HCT116 (cell line): ENCODE measurements at regions not wholly inside any gene's neighbourhood (a gene's known extent, or its start where the extent isn't known, plus 50 kb on each side); places are given as distances from the start of the nearest gene placed in this dataset.

Experiments
- ATAC-seq: fragments of 200-7000 bp; cut with Tn5 transposase; 2 replicates; pipeline ENCODE4 v1.9.1; 2020; ENCODE audit warnings: mild to moderate bottlenecking, moderate library complexity
- BruUV-seq: library from RNA; stranded (reverse); fragments of 400-500 nt; replicated peaks from 2 replicates; lab custom pipeline; 2021; lab: Mats Ljungman, UMichigan
- CTCF ChIA-PET: fragments of 300-600 bp; sonication (Branson Sonifier 250); formaldehyde crosslinking; loops from one replicate; lab custom pipeline; 2021; ENCODE audit warnings: antibody characterized with exemption; lab: Charles Lee
- POLR2A ChIA-PET: fragments of 300-600, 350-600 bp; sonication (Branson Sonifier 250); formaldehyde crosslinking; loops from one replicate; lab custom pipeline; 2021; ENCODE audit warnings: antibody characterized with exemption; lab: Charles Lee
- RAD21 ChIA-PET, 2 experiments: fragments of 300-600 bp; sonication (Branson Sonifier 250); formaldehyde crosslinking; loops; one replicate each; lab custom pipeline; 2023; ENCODE audit warnings: low total read pairs in 2 of 2; ENCODE audit not compliant: uncharacterized antibody in 2 of 2, unreplicated experiment in 2 of 2, low non-redundant PET in 1 of 2; lab: Charles Lee
- DNase-seq: peaks from one replicate; pipeline ENCODE4 v3.0.0-alpha.2; 2010; ENCODE audit warnings: low read depth, low spot score
- H2AFZ ChIP-seq: fragments of 200-600 bp; shearing (Covaris generic), sonication (generic); 2 replicates; pipeline ENCODE4 v1.6.1; 2017; ENCODE audit warnings: low read depth, mixed run types, mixed read lengths, antibody characterized with exemption, low read length; ENCODE audit not compliant: poor library complexity, severe bottlenecking
- H3K27ac ChIP-seq: 2 replicates; pipeline ENCODE4 v1.5.1; 2012; ENCODE audit warnings: low read depth, low read length
- H3K27me3 ChIP-seq: fragments of 200-600 bp; sonication (generic); 2 replicates; pipeline ENCODE4 v1.6.1; 2016; ENCODE audit warnings: mixed run types, low read length, mixed read lengths; ENCODE audit not compliant: insufficient read depth
- H3K36me3 ChIP-seq, 2 experiments: fragments of 200-500 bp in 1 of 2; fragments of 200-600 bp in 1 of 2; sonication (Bioruptor generic) in 1 of 2; sonication (generic) in 1 of 2; 2 replicates each; pipeline versions ENCODE4 v1.5.1 to v1.6.1; 2014 to 2016; ENCODE audit warnings: low read length in 2 of 2, inconsistent platforms in 1 of 2, mixed read lengths in 1 of 2, mixed run types in 1 of 2; ENCODE audit not compliant: insufficient read depth in 2 of 2, control insufficient read depth in 1 of 2
- H3K4me1 ChIP-seq, 2 experiments: fragments of 200-600 bp in 1 of 2; sonication (generic) in 1 of 2; 2 replicates each; pipeline versions ENCODE4 v1.5.1 to v1.6.1; 2012 to 2017; ENCODE audit warnings: low read length in 2 of 2, inconsistent platforms in 1 of 2, mild to moderate bottlenecking in 1 of 2, mixed read lengths in 1 of 2, mixed run types in 1 of 2, moderate library complexity in 1 of 2; ENCODE audit not compliant: insufficient read depth in 2 of 2, control insufficient read depth in 1 of 2
- H3K4me2 ChIP-seq: fragments of 200-600 bp; sonication (generic); 2 replicates; pipeline ENCODE4 v1.6.1; 2017; ENCODE audit warnings: mixed run types, low read length, mixed read lengths
- H3K4me3 ChIP-seq, 2 experiments: fragments of 200-600 bp in 1 of 2; sonication (generic) in 1 of 2; replicated peaks in 1 of 2; 2 replicates each; pipeline ENCODE4 v1.5.1; 2011 to 2016; ENCODE audit warnings: low read length in 2 of 2, control low read depth in 1 of 2, low read depth in 1 of 2, mild to moderate bottlenecking in 1 of 2, mixed read lengths in 1 of 2, mixed run types in 1 of 2
- H3K79me2 ChIP-seq: fragments of 200-600 bp; sonication (generic); 2 replicates; pipeline ENCODE4 v1.6.1; 2017; ENCODE audit warnings: mild to moderate bottlenecking, mixed run types, low read length, moderate library complexity, mixed read lengths; ENCODE audit not compliant: insufficient read depth
- H3K9ac ChIP-seq: fragments of 200-600 bp; sonication (generic); 2 replicates; pipeline ENCODE4 v1.6.1; 2016; ENCODE audit warnings: low read length, mixed read lengths
- H3K9me2 ChIP-seq: fragments of 200-600 bp; sonication (generic), shearing (Covaris generic); 2 replicates; pipeline ENCODE4 v1.6.1; 2017; ENCODE audit warnings: mixed run types, mild to moderate bottlenecking, moderate library complexity; ENCODE audit not compliant: insufficient read depth
- H3K9me3 ChIP-seq, 2 experiments: fragments of 200-500 bp in 1 of 2; fragments of 200-600 bp in 1 of 2; sonication (Bioruptor generic) in 1 of 2; sonication (generic) in 1 of 2; 2 replicates each; pipeline ENCODE4 v1.6.1; 2014 to 2017; ENCODE audit warnings: low read length in 2 of 2, mixed read lengths in 2 of 2, inconsistent platforms in 1 of 2, low read depth in 1 of 2, mild to moderate bottlenecking in 1 of 2, mixed run types in 1 of 2, moderate library complexity in 1 of 2; ENCODE audit not compliant: control insufficient read depth in 1 of 2, insufficient read depth in 1 of 2
- H4K20me1 ChIP-seq: fragments of 200-600 bp; sonication (generic), shearing (Covaris generic); 2 replicates; pipeline ENCODE4 v1.6.1; 2017; ENCODE audit warnings: mixed run types, mild to moderate bottlenecking, moderate library complexity; ENCODE audit not compliant: insufficient read depth
- CBX3 ChIP-seq: IDR thresholded peaks from 2 replicates; pipeline ENCODE4 v1.6.1; 2012; ENCODE audit warnings: low read depth
- CEBPB ChIP-seq: IDR thresholded peaks from 2 replicates; pipeline ENCODE4 v1.6.1; 2012; ENCODE audit warnings: low read depth
- EGR1 ChIP-seq: IDR thresholded peaks from 2 replicates; pipeline ENCODE4 v1.6.1; 2012; ENCODE audit warnings: low read depth
- ELF1 ChIP-seq: IDR thresholded peaks from 2 replicates; pipeline ENCODE4 v1.6.1; 2012; ENCODE audit warnings: low read depth, borderline replicate concordance
- EZH2 ChIP-seq: fragments of 200-600 bp; sonication (generic); IDR thresholded peaks from 2 replicates; pipeline ENCODE4 v1.6.1; 2017; ENCODE audit warnings: antibody characterized with exemption, mixed run types
- EZH2phosphoT487 ChIP-seq: fragments of 200-600 bp; IDR thresholded peaks from 2 replicates; pipeline ENCODE4 v1.6.1; 2018; ENCODE audit warnings: antibody characterized with exemption, borderline replicate concordance
- FOSL1 ChIP-seq: IDR thresholded peaks from 2 replicates; pipeline ENCODE4 v1.6.1; 2012; ENCODE audit warnings: low read depth
- JUND ChIP-seq: IDR thresholded peaks from 2 replicates; pipeline ENCODE4 v1.6.1; 2012
- POLR2AphosphoS5 ChIP-seq: IDR thresholded peaks from 2 replicates; pipeline ENCODE4 v1.6.1; 2011; ENCODE audit warnings: mild to moderate bottlenecking, low read depth, low read length, moderate library complexity
- SP1 ChIP-seq: IDR thresholded peaks from 2 replicates; pipeline ENCODE4 v1.6.1; 2012; ENCODE audit warnings: low read depth
- SRF ChIP-seq: IDR thresholded peaks from 2 replicates; pipeline ENCODE4 v1.6.1; 2012; ENCODE audit warnings: low read depth
- TCF7L2 ChIP-seq: IDR thresholded peaks from 2 replicates; pipeline ENCODE4 v1.7.0; 2011; ENCODE audit warnings: borderline replicate concordance, inconsistent platforms; ENCODE audit not compliant: insufficient read depth, insufficient read length; ENCODE audit errors: extremely low read depth
- ZFX ChIP-seq: fragments of 450-650 bp; IDR thresholded peaks from 2 replicates; pipeline ENCODE4 v1.6.1; 2017
- intact Hi-C: fragments of 100-400 bp; cut with micrococcal nuclease; formaldehyde crosslinking; loops from 2 replicates; pipeline ENCODE4 v1.10.0; 2022
- TF ChIP-seq, protein P1 (sequence below): IDR thresholded peaks from 2 replicates; pipeline ENCODE4 v1.6.1; 2012
- TF ChIP-seq, protein P2 (sequence below), 3 experiments: fragments of 200-600 bp in 1 of 3; sonication (generic) in 1 of 3; IDR thresholded peaks in 2 of 3; conservative IDR thresholded peaks in 1 of 3; 2 replicates each; pipeline ENCODE4 v1.5.1; 2012 to 2017; ENCODE audit warnings: low read depth in 2 of 3, low read length in 2 of 3, antibody characterized with exemption in 1 of 3, borderline replicate concordance in 1 of 3, control low read depth in 1 of 3, mild to moderate bottlenecking in 1 of 3, mixed read lengths in 1 of 3, mixed run types in 1 of 3, moderate library complexity in 1 of 3; ENCODE audit not compliant: insufficient read depth in 1 of 3
- TF ChIP-seq, protein P3 (sequence below): IDR thresholded peaks from 2 replicates; pipeline ENCODE4 v1.6.1; 2011; ENCODE audit warnings: mild to moderate bottlenecking, low read length, moderate library complexity; ENCODE audit not compliant: insufficient replicate concordance; ENCODE audit errors: extremely low read depth
- TF ChIP-seq, protein P4 (sequence below): IDR thresholded peaks from 2 replicates; pipeline ENCODE4 v1.6.1; 2012

DNA sequence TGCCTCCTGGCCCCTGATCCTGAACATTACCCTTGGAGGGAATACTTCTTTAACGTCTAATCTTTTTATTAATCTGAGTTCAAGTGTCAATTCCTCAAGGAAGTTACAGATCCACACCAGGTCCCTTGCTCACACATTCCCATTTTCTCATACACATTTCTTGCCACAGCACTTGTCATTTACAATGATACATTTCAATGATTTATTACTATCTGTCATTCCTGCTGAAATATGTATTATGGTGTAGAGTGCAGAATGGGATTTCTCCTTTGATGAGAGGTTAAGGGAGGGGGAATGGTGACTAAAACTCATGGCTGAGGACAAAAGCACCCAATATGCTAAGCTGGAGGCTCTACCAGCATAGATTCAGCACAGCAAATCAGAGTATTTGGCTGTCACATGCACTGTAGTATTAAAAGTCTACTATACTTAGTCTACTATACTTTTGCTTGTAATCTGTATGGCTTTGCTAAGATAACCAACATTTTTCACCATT, 982.5 kb downstream of the TTLL7 start:
- BruUV-seq, result no TSS peak

More for the DNA sequence above, 982.5 kb downstream of the TTLL7 start:
- ChIA-PET CTCF (no interaction called here), RAD21 (no interaction called here), POLR2A (no interaction called here)
- Histone ChIP-seq H3K9me3 (peaks cover 3 to 7% of the 10 kb centered on the region in 2 experiments; a peak in 1 of 4 replicates), H4K20me1 (no peaks in the 10 kb centered on the region), H3K9ac (no peak overlapping the region), H3K4me2 (no peak overlapping the region), H3K27ac (no peak overlapping the region), H3K36me3 (no peaks in the 10 kb centered on the region), H2AFZ (no peak overlapping the region), H3K4me1 (no peaks in the 10 kb centered on the region), H3K27me3 (no peaks in the 10 kb centered on the region), H3K9me2 (no peaks in the 10 kb centered on the region), H3K4me3 (no peak overlapping the region), H3K79me2 (no peaks in the 10 kb centered on the region)
- no peak for ATAC-seq
- TF ChIP-seq ZFX (no peak), JUND (no peak), POLR2AphosphoS5 (no peak), ELF1 (no peak), TCF7L2 (no peak), CEBPB (no peak), SP1 (no peak), EZH2 (no peak), EGR1 (no peak), SRF (no peak), CBX3 (no peak), FOSL1 (no peak), EZH2phosphoT487 (no peak)
- TF ChIP-seq, protein P1, sequence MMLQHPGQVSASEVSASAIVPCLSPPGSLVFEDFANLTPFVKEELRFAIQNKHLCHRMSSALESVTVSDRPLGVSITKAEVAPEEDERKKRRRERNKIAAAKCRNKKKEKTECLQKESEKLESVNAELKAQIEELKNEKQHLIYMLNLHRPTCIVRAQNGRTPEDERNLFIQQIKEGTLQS, result no peak
- TF ChIP-seq, protein P2, sequence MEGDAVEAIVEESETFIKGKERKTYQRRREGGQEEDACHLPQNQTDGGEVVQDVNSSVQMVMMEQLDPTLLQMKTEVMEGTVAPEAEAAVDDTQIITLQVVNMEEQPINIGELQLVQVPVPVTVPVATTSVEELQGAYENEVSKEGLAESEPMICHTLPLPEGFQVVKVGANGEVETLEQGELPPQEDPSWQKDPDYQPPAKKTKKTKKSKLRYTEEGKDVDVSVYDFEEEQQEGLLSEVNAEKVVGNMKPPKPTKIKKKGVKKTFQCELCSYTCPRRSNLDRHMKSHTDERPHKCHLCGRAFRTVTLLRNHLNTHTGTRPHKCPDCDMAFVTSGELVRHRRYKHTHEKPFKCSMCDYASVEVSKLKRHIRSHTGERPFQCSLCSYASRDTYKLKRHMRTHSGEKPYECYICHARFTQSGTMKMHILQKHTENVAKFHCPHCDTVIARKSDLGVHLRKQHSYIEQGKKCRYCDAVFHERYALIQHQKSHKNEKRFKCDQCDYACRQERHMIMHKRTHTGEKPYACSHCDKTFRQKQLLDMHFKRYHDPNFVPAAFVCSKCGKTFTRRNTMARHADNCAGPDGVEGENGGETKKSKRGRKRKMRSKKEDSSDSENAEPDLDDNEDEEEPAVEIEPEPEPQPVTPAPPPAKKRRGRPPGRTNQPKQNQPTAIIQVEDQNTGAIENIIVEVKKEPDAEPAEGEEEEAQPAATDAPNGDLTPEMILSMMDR (IDR thresholded peaks at IDR 0.05 in 2 of 3, conservative IDR thresholded peaks at IDR 0.05 in 1 of 3; ENCODE audit: borderline replicate concordance in 1 of 3, insufficient read depth in 1 of 3, low read depth in 2 of 3, low read length in 2 of 3), result no peak
- TF ChIP-seq, protein P3, sequence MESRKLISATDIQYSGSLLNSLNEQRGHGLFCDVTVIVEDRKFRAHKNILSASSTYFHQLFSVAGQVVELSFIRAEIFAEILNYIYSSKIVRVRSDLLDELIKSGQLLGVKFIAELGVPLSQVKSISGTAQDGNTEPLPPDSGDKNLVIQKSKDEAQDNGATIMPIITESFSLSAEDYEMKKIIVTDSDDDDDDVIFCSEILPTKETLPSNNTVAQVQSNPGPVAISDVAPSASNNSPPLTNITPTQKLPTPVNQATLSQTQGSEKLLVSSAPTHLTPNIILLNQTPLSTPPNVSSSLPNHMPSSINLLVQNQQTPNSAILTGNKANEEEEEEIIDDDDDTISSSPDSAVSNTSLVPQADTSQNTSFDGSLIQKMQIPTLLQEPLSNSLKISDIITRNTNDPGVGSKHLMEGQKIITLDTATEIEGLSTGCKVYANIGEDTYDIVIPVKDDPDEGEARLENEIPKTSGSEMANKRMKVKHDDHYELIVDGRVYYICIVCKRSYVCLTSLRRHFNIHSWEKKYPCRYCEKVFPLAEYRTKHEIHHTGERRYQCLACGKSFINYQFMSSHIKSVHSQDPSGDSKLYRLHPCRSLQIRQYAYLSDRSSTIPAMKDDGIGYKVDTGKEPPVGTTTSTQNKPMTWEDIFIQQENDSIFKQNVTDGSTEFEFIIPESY, result no peak
- TF ChIP-seq, protein P4, sequence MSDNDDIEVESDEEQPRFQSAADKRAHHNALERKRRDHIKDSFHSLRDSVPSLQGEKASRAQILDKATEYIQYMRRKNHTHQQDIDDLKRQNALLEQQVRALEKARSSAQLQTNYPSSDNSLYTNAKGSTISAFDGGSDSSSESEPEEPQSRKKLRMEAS, result no peak
- intact Hi-C loops, result no loop called here
- no peak for DNase-seq
